Testis (tissue), 2 donors: ENCODE measurements at regions not wholly inside any gene's neighbourhood (a gene's known extent, or its start where the extent isn't known, plus 50 kb on each side); places are given as distances from the start of the nearest gene placed in this dataset.

Experiments used
- POLR2A ChIP-seq: fragments of 450-650 bp; IDR thresholded peaks from one replicate; pipeline ENCODE4 v1.6.1; 2017; ENCODE audit warnings: antibody characterized with exemption, mild to moderate bottlenecking, moderate library complexity
- TF ChIP-seq, protein P1 (sequence below), 3 experiments: fragments of 450-650 bp in 2 of 3; fragments of 200-600 bp in 1 of 3; sonication (generic) in 1 of 3; IDR thresholded peaks; one replicate each; pipeline ENCODE4 v1.5.1; 2016 to 2019; ENCODE audit warnings: antibody characterized with exemption in 3 of 3, mild to moderate bottlenecking in 2 of 3, moderate library complexity in 1 of 3

DNA sequence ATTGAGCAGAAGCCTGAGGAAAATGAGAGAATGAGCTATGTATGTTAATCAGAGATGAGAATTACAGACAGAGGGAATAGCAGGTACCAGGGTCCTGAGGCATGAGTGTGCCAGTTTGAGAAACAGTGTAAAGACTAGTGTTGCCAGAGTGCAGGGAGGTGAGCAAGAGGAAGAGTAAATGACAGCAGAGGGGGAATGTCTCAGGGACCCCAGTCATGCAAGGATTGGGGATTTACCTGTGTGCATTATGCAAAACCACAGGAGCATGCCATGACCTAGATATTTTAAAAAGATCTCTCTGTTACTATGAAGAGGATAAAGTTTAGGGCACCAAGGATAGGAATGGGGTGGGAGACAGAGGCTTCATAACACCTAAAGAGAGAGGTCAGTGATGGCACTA, 72.1 kb downstream of the TTC32 start:
- TF ChIP-seq POLR2A: no peak
- TF ChIP-seq, protein P1, sequence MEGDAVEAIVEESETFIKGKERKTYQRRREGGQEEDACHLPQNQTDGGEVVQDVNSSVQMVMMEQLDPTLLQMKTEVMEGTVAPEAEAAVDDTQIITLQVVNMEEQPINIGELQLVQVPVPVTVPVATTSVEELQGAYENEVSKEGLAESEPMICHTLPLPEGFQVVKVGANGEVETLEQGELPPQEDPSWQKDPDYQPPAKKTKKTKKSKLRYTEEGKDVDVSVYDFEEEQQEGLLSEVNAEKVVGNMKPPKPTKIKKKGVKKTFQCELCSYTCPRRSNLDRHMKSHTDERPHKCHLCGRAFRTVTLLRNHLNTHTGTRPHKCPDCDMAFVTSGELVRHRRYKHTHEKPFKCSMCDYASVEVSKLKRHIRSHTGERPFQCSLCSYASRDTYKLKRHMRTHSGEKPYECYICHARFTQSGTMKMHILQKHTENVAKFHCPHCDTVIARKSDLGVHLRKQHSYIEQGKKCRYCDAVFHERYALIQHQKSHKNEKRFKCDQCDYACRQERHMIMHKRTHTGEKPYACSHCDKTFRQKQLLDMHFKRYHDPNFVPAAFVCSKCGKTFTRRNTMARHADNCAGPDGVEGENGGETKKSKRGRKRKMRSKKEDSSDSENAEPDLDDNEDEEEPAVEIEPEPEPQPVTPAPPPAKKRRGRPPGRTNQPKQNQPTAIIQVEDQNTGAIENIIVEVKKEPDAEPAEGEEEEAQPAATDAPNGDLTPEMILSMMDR (IDR thresholded peaks at IDR 0.05): no peak
